ENCODE measurements at regions not wholly inside any gene's neighbourhood (a gene's known extent, or its start where the extent isn't known, plus 50 kb on each side); places are given as distances from the start of the nearest gene placed in this dataset.

GRCh38 chr4:41358647-41359421 lies 102.1 kb downstream of the UCHL1 start:
- FAIRE-seq (no peak), DNase-seq (ENCODE audit: insufficient read length, low spot score) (no peak)

DNA sequence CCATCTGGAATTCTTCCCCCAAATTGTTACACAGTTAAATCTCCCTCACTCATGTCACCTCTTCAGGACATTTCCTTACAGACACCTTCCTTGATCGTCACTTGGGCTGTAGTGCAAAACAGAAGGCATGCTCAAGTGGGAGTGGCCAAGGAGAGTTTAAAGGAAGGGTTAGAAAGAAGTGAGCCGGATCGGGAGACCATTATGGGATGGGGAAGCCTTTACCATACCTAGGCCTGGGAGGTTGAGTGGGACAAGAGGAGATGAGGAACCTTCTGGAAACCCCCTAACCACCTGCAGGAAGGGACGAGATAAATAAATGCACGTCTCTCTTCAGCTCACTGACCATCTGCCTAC lies 102.7 kb downstream of the UCHL1 start:
- DNase-seq (ENCODE audit: insufficient read length, low spot score) (no peak), FAIRE-seq (no peak)

- no peak for FAIRE-seq
- no peak for DNase-seq (ENCODE audit: insufficient read length, low spot score)
These were observed 103.1 kb downstream of the UCHL1 start for GRCh38 chr4:41359836-41360213.

- FAIRE-seq = no peak
- no peak for DNase-seq (ENCODE audit: insufficient read length, low spot score)
These were observed 103.6 kb downstream of the UCHL1 start for GRCh38 chr4:41360214-41360920.

DNA sequence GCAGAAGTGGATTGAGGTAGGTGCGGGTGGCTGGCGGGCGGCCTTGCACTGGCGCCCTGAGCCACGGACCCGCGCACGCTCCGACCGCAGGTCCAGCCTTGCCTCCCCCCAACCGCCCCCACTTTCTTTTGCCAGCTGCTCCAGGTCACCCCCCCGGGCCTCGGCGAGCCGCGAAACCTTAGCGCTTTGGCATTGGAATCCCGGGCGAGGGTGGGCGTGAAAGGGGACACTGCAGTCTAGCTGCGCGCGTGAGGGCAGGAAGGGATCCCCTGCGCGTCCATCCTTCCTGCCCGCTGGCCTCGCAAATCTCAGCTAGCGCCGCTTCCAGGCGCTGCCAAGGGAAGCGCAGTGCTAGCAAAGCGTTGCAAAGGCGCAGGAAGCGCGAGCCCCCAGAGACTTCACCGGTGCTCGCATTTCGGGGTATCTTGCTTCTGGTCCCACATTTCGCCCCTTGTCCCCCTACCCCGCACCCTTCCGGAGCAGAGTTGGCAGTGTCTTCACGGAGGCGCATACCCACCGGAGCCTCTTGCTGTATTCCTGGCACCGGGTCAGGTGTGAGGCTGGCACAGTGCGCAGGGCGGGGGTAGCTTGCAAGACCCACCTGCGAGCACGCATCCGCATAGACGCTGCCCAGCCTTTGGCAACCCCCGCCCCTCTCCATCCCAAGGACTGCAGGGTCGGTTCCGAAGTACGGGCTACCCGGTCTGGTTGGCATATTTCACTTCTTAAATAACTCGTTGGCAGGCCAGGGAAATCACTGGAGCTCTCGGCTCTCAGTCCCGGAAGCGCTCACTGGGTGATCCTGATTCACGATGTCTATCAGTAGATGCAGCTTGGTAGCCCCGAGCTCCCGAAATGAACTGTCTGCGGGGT lies 104.4 kb downstream of the UCHL1 start:
- FAIRE-seq (no peak), DNase-seq (ENCODE audit: insufficient read length, low spot score) (no peak)

- DNase-seq (ENCODE audit: insufficient read length, low spot score) (no peak), FAIRE-seq (no peak)
These were observed 105.2 kb downstream of the UCHL1 start for GRCh38 chr4:41361794-41362526.

DNA sequence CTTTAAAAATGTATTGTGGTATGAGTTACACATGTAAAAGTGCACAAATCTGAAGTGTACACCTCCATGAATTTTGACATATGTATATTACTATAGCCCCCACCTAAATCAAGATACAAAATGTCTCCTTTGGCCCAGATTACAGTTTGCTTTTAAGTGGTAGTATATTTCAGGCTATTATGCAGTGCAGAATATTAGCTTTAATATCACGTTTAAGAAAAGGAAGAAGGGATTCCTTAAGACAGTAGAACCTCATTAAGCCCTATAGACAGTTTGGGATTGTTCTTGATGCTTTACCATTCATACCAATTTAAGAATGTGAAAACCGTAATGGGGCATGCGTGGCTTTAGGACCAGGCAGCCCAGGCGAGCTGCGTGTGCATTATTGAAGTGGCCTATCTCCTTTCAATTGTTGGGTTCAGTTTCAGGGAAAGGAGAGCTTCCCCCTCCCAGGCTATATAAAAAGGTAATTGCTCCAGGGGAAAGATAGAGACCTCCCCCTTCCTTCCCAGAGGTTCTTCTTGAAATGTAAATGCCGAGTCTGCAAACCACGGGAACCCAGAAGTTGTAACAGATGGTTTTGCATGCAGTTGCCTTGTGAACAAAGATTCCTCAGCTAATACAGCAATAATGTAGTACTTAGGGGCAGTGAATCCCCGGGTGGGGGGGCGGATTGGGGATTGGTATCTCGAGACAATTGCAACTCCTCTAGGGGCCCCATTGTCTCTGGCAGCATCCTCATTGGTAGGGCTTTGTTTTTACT lies 106.1 kb downstream of the UCHL1 start:
- no peak for DNase-seq (ENCODE audit: insufficient read length, low spot score)
- no peak for FAIRE-seq

GRCh38 chr4:41363384-41363981 lies 106.8 kb downstream of the UCHL1 start:
- no peak for DNase-seq (ENCODE audit: insufficient read length, low spot score)
- no peak for FAIRE-seq

DNA sequence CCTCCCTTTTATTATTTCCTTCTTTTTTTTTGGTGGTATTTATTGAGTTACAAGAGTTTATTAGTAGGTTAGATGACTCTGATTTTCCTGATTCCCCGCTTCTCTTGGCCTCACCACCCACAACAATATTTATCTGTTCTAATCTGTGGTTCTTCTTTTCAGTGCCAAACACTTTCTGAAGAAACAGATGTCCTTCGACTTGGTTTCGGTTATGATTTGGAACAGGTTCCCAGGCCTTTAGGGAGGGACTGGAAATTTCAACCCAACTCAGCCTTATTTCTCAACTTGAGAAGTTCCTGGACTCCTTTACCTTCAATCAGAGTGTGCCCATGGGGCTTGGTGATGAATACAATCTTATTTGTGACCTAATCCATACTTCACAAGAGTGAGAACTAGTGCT lies 108.1 kb downstream of the UCHL1 start:
- no peak for FAIRE-seq
- no peak for DNase-seq (ENCODE audit: insufficient read length, low spot score)

GRCh38 chr4:41365681-41366080 lies 109.0 kb downstream of the UCHL1 start:
- FAIRE-seq = no peak
- no peak for DNase-seq (ENCODE audit: insufficient read length, low spot score)

GRCh38 chr4:41366911-41367517 lies 110.3 kb downstream of the UCHL1 start:
- DNase-seq (ENCODE audit: insufficient read length, low spot score) = no peak
- no peak for FAIRE-seq

GRCh38 chr4:41369680-41370079 lies 113.0 kb downstream of the UCHL1 start:
- DNase-seq (ENCODE audit: insufficient read length, low spot score) (no peak), FAIRE-seq (no peak)

GRCh38 chr4:41373221-41373620 lies 116.5 kb downstream of the UCHL1 start:
- DNase-seq (ENCODE audit: insufficient read length, low spot score) (no peak), FAIRE-seq (no peak)

GRCh38 chr4:41374490-41374889 lies 117.8 kb downstream of the UCHL1 start:
- FAIRE-seq (no peak), DNase-seq (ENCODE audit: insufficient read length, low spot score) (no peak)

DNA sequence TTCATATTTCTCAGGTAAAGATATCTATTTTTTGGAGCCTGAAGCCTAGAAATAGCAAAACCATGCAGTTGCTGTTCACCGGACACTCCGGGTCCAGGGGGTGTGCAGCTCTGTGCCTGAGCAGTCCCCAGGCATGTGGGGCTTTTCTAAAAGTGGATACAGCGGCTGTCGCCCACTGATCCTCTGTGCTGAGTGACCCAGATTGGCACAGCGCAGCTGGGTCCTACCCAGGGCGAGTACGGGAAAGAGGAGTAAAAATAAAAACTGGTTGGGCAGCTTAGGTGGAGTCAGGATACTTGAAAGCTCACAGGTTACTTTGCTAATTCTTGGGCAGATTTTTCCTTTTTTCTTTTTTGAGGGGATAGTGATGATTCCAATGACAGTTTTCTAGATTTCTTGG lies 118.8 kb downstream of the UCHL1 start:
- DNase-seq (ENCODE audit: insufficient read length, low spot score) (no peak), FAIRE-seq (no peak)

- DNase-seq (ENCODE audit: insufficient read length, low spot score) (no peak), FAIRE-seq (no peak)
These were observed 120.5 kb downstream of the UCHL1 start for GRCh38 chr4:41377196-41377595.

DNA sequence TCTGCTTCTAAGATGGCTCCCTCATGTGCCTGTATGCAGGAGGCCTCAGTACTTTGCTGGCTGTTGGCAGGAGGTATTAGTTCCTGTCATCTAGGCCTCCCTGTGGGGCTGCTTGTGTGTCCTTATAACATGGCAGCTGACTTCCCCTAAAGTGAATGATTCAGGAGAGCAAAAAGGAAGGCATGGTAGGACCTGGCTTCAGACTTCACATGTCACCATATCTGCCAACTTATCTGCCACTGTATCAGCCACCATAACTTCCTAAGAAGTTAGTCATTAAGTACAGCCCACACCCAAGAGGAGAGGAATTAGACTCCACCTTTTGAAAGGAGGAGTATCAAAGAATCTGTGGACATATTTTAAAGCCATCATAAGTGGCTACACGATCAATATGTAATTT lies 122.5 kb downstream of the UCHL1 start:
- DNase-seq (ENCODE audit: insufficient read length, low spot score) (no peak), FAIRE-seq (no peak)

DNA sequence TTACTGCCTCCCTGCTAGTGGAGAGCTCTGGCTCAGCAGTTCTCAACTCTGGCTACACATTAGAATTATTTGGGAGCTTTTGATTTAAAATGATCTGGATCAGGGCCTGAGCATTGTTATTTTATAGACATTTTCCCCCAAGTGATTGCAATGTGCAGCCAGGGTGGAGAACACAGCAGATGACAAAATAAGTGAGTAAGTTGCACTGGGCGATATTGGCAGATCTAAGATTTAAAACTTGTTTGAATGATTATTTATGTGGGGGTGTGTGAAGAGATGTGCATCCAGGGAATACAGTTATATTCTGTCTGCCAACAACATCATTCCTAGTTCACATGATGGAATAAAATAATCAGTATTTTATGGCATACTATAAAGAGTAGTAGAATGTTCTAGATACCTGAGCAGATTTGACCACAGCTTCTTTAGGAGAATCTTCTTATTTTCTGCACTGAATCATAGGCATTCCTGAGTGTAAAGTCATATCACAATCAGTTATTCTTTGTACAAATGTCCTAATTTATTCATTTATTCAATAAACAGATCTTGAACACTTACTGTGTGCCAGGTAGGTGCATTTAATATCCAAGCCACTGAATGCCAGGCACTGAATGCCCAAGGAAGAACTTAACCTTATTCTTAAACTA lies 123.9 kb downstream of the UCHL1 start:
- no peak for DNase-seq (ENCODE audit: insufficient read length, low spot score)
- no peak for FAIRE-seq

DNA sequence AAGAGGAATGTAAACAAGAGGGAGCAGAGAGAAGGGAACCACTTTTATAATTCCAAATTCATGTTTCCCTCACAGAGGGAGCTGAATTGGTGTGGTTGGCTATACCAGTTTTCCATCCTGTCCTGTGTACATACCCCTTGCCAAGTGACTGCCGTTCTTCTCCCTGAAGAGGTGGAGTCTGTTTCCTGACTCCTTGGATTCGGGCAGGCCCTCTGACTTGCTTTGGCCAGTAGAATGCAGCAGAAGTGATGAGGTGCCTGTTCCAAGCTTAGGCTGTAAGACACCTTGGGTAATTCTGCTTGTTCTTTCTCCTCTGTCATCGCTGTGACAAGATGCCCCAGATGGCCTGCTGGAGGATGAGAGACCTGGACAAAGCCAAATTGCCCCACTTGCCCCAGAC lies 124.7 kb downstream of the UCHL1 start:
- DNase-seq (ENCODE audit: insufficient read length, low spot score) (no peak), FAIRE-seq (no peak)
